ENCODE measurements at regions not wholly inside any gene's neighbourhood (a gene's known extent, or its start where the extent isn't known, plus 50 kb on each side); places are given as distances from the start of the nearest gene placed in this dataset.

- no peaks in the 10 kb centered on the region for H3K9me3 ChIP-seq (ENCODE audit: low read length)
- H3K27me3 ChIP-seq (ENCODE audit: insufficient read depth, low read depth, low read length) = no peaks in the 10 kb centered on the region
- H3K9me2 ChIP-seq (ENCODE audit: insufficient read depth, low read length) = no peaks in the 10 kb centered on the region
- H3K79me2 ChIP-seq (replicated peaks; ENCODE audit: insufficient read depth, low read length) = no peaks in the 10 kb centered on the region
- H3K27ac ChIP-seq (ENCODE audit: low read length) = no peak overlapping the region
- no peak overlapping the region for H2AFZ ChIP-seq (ENCODE audit: low read depth, low read length)
- H4K20me1 ChIP-seq (ENCODE audit: insufficient read depth) = no peaks in the 10 kb centered on the region
- no peak overlapping the region for H3K4me2 ChIP-seq (ENCODE audit: low read length)
- no peak overlapping the region for H3K9ac ChIP-seq (ENCODE audit: low read length)
- TF ChIP-seq EZH2 (IDR thresholded peaks at IDR 0.05; ENCODE audit: borderline replicate concordance, insufficient read depth, low read length, poor library complexity, severe bottlenecking) (no peak), CTCF (IDR thresholded peaks at IDR 0.05; ENCODE audit: poor library complexity, severe bottlenecking) (no peak), SMC3 (conservative IDR thresholded peaks at IDR 0.05; ENCODE audit: poor library complexity) (no peak), RAD21 (conservative IDR thresholded peaks at IDR 0.05) (no peak), TAF1 (IDR thresholded peaks at IDR 0.05; ENCODE audit: low read depth) (no peak), REST (IDR thresholded peaks at IDR 0.05; ENCODE audit: borderline replicate concordance) (no peak), POLR2AphosphoS5 (IDR thresholded peaks at IDR 0.05) (no peak), EP300 (conservative IDR thresholded peaks at IDR 0.05; ENCODE audit: poor library complexity, severe bottlenecking) (no peak)
- no peaks in the 10 kb centered on the region for H3K36me3 ChIP-seq (ENCODE audit: insufficient read depth, low read length)
- H3F3A ChIP-seq (ENCODE audit: insufficient read depth, low read length, poor library complexity, severe bottlenecking) = no peaks in the 10 kb centered on the region
- no peak overlapping the region for H3K4me3 ChIP-seq (ENCODE audit: low read length)
These were observed 226.0 kb downstream of the TRPC6 start for GRCh38 chr11:101357771-101358170.

- Histone ChIP-seq H4K20me1 (ENCODE audit: insufficient read depth) (no peaks in the 10 kb centered on the region), H3F3A (ENCODE audit: insufficient read depth, low read length, poor library complexity, severe bottlenecking) (no peaks in the 10 kb centered on the region), H3K4me3 (ENCODE audit: low read length) (no peak overlapping the region), H3K79me2 (replicated peaks; ENCODE audit: insufficient read depth, low read length) (no peaks in the 10 kb centered on the region), H3K27me3 (ENCODE audit: insufficient read depth, low read depth, low read length) (no peaks in the 10 kb centered on the region), H3K27ac (ENCODE audit: low read length) (no peak overlapping the region), H3K4me2 (ENCODE audit: low read length) (no peak overlapping the region), H3K9me2 (ENCODE audit: insufficient read depth, low read length) (no peaks in the 10 kb centered on the region), H3K9me3 (ENCODE audit: low read length) (no peaks in the 10 kb centered on the region), H3K9ac (ENCODE audit: low read length) (no peak overlapping the region), H2AFZ (ENCODE audit: low read depth, low read length) (no peak overlapping the region), H3K36me3 (ENCODE audit: insufficient read depth, low read length) (no peaks in the 10 kb centered on the region)
- no peak for TF ChIP-seq REST (IDR thresholded peaks at IDR 0.05; ENCODE audit: borderline replicate concordance)
- no peak for TF ChIP-seq CTCF (IDR thresholded peaks at IDR 0.05; ENCODE audit: poor library complexity, severe bottlenecking)
- no peak for TF ChIP-seq EZH2 (IDR thresholded peaks at IDR 0.05; ENCODE audit: borderline replicate concordance, insufficient read depth, low read length, poor library complexity, severe bottlenecking)
- no peak for TF ChIP-seq TAF1 (IDR thresholded peaks at IDR 0.05; ENCODE audit: low read depth)
- TF ChIP-seq MXI1 (conservative IDR thresholded peaks at IDR 0.05; ENCODE audit: poor library complexity, severe bottlenecking) = no peak
These were observed 225.2 kb upstream of the PGR start for GRCh38 chr11:101354801-101355200.

All from neural cell (in vitro differentiated cells).